ENCODE measurements at regions not wholly inside any gene's neighbourhood (a gene's known extent, or its start where the extent isn't known, plus 50 kb on each side); places are given as distances from the start of the nearest gene placed in this dataset.

DNA sequence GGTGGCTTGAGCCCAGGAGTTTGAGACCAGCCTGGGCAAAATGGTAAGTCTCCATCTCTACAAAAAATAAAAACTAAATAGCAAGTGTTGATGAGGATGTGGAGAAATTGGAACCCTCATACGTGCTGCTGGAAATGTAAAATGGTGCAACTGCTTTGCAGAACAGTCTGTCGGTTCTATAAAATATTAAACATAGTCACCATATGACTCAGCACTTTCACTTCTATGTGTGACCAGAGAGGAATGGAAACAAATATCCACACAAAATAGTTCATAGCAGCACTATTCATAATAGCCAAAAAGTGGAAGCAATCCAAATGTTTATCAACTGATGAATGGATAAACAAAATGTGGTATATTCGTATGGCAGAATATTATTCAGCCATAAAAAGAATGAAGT, 60.8 kb upstream of the FMR1 start:
- H3K4me3 ChIP-seq (ENCODE audit: low read length, poor library complexity, severe bottlenecking), result no peak overlapping the region
- H3K36me3 ChIP-seq (ENCODE audit: insufficient read depth, low read length), result no peaks in the 10 kb centered on the region
- no peaks in the 10 kb centered on the region for H3F3A ChIP-seq (ENCODE audit: low read depth)
- H3K4me1 ChIP-seq (ENCODE audit: insufficient read depth, low read length, poor library complexity, severe bottlenecking), result no peaks in the 10 kb centered on the region
- H3K9ac ChIP-seq (ENCODE audit: low read depth, low read length, poor library complexity, severe bottlenecking), result no peak overlapping the region
- no peaks in the 10 kb centered on the region for H3K9me3 ChIP-seq (ENCODE audit: insufficient read depth, low read depth, low read length)
- H2AFZ ChIP-seq (ENCODE audit: low read length), result no peak overlapping the region
- H3K9me2 ChIP-seq (replicated peaks; ENCODE audit: low read depth, low read length), result no peaks in the 10 kb centered on the region
- TF ChIP-seq EZH2phosphoT487 (IDR thresholded peaks at IDR 0.05; ENCODE audit: borderline replicate concordance) (no peak), CTCF (conservative IDR thresholded peaks at IDR 0.05; ENCODE audit: low read length) (no peak)
- H3K79me2 ChIP-seq (ENCODE audit: insufficient read depth, low read length), result no peaks in the 10 kb centered on the region
- H3K4me2 ChIP-seq (ENCODE audit: low read depth, low read length, poor library complexity, severe bottlenecking), result no peak overlapping the region
- no peaks in the 10 kb centered on the region for H4K20me1 ChIP-seq (ENCODE audit: insufficient read depth, low read length, poor library complexity, severe bottlenecking)
- no peaks in the 10 kb centered on the region for H3K27me3 ChIP-seq (ENCODE audit: insufficient read depth, low read length, poor library complexity, severe bottlenecking)

- Histone ChIP-seq H3K9ac (ENCODE audit: low read depth, low read length, poor library complexity, severe bottlenecking) (no peak overlapping the region), H3K79me2 (ENCODE audit: insufficient read depth, low read length) (no peaks in the 10 kb centered on the region), H3K9me2 (replicated peaks; ENCODE audit: low read depth, low read length) (no peaks in the 10 kb centered on the region), H3K4me3 (ENCODE audit: low read length, poor library complexity, severe bottlenecking) (no peak overlapping the region), H3K27me3 (ENCODE audit: insufficient read depth, low read length, poor library complexity, severe bottlenecking) (no peaks in the 10 kb centered on the region), H2AFZ (ENCODE audit: low read length) (no peak overlapping the region), H3K9me3 (ENCODE audit: insufficient read depth, low read depth, low read length) (no peaks in the 10 kb centered on the region), H4K20me1 (ENCODE audit: insufficient read depth, low read length, poor library complexity, severe bottlenecking) (no peaks in the 10 kb centered on the region), H3F3A (ENCODE audit: low read depth) (no peaks in the 10 kb centered on the region), H3K36me3 (ENCODE audit: insufficient read depth, low read length) (no peaks in the 10 kb centered on the region), H3K4me2 (ENCODE audit: low read depth, low read length, poor library complexity, severe bottlenecking) (no peak overlapping the region), H3K4me1 (ENCODE audit: insufficient read depth, low read length, poor library complexity, severe bottlenecking) (no peaks in the 10 kb centered on the region)
- TF ChIP-seq EZH2phosphoT487 (IDR thresholded peaks at IDR 0.05; ENCODE audit: borderline replicate concordance) (no peak), CTCF (conservative IDR thresholded peaks at IDR 0.05; ENCODE audit: low read length) (no peak; the same call in 1 of the 2 replicates)
Measured at GRCh38 chrX:147853701-147854100, 58.0 kb upstream of the FMR1 start.

DNA sequence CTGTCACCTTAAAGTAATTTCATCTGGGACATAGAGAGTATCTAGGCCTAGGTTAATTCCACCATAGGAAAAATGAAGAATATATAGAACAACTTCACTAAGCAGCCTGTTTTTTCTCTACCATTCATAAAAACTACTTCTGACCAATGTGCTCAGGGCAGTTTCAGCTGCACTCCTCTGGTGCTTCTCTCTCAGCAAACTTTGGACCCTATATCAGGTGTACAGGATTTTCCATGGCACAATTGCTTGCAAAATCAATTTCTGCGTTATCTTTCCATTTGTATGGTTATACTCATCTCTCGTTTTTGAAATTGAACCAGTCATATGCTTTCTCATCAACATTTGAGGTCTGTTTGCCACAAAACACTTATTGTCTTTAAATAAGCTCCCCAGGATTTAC, 52.1 kb upstream of the FMR1 start:
- H2AFZ ChIP-seq (ENCODE audit: low read length), result no peak overlapping the region
- no peaks in the 10 kb centered on the region for H3K9me3 ChIP-seq (ENCODE audit: insufficient read depth, low read depth, low read length)
- no peaks in the 10 kb centered on the region for H3K4me1 ChIP-seq (ENCODE audit: insufficient read depth, low read length, poor library complexity, severe bottlenecking)
- H3K9me2 ChIP-seq (replicated peaks; ENCODE audit: low read depth, low read length), result no peaks in the 10 kb centered on the region
- H4K20me1 ChIP-seq (ENCODE audit: insufficient read depth, low read length, poor library complexity, severe bottlenecking), result no peaks in the 10 kb centered on the region
- no peaks in the 10 kb centered on the region for H3K27me3 ChIP-seq (ENCODE audit: insufficient read depth, low read length, poor library complexity, severe bottlenecking)
- no peak for TF ChIP-seq CTCF (conservative IDR thresholded peaks at IDR 0.05; ENCODE audit: low read length)
- no peak for TF ChIP-seq EZH2phosphoT487 (IDR thresholded peaks at IDR 0.05; ENCODE audit: borderline replicate concordance)
- no peaks in the 10 kb centered on the region for H3K79me2 ChIP-seq (ENCODE audit: insufficient read depth, low read length)
- no peak overlapping the region for H3K9ac ChIP-seq (ENCODE audit: low read depth, low read length, poor library complexity, severe bottlenecking)
- no peak overlapping the region for H3K4me2 ChIP-seq (ENCODE audit: low read depth, low read length, poor library complexity, severe bottlenecking)
- H3K36me3 ChIP-seq (ENCODE audit: insufficient read depth, low read length), result no peaks in the 10 kb centered on the region
- no peak overlapping the region for H3K4me3 ChIP-seq (ENCODE audit: low read length, poor library complexity, severe bottlenecking)
- H3F3A ChIP-seq (ENCODE audit: low read depth), result no peaks in the 10 kb centered on the region

All from Loucy (cell line).